ENCODE measurements at regions not wholly inside any gene's neighbourhood (a gene's known extent, or its start where the extent isn't known, plus 50 kb on each side); places are given as distances from the start of the nearest gene placed in this dataset.

- no TSS peak for BruUV-seq (replicated peaks)
- DNase-seq (ENCODE audit: low read depth, low spot score) (no peak), ATAC-seq (no peak)
- RAD21 ChIA-PET (ENCODE audit: low non-redundant PET in 1 of 2, low total read pairs in 2 of 2, uncharacterized antibody in 2 of 2, unreplicated experiment in 2 of 2), result interaction anchor here in 1 of 2 experiments (0.5 kb wide), 1 partner anchor 24 kb away, joined by 3 read pairs; no protein-coding TSS in a partner anchor
- Histone ChIP-seq H3K79me2 (ENCODE audit: insufficient read depth, low read length) (no peaks in the 10 kb centered on the region), H2AFZ (ENCODE audit: low read depth, low read length, poor library complexity, severe bottlenecking) (no peak overlapping the region), H3K9me3 (ENCODE audit: control insufficient read depth in 1 of 2, insufficient read depth in 1 of 2, low read depth in 1 of 2, low read length in 2 of 2) (no peaks in the 10 kb centered on the region), H3K9me2 (ENCODE audit: insufficient read depth) (no peaks in the 10 kb centered on the region), H3K27ac (ENCODE audit: low read depth, low read length) (no peak overlapping the region), H3K9ac (ENCODE audit: low read length) (no peak overlapping the region), H3K4me2 (ENCODE audit: low read length) (no peak overlapping the region), H3K27me3 (ENCODE audit: insufficient read depth, low read length) (peaks cover 2% of the 10 kb centered on the region; the same call in 1 of the 2 replicates), H3K36me3 (ENCODE audit: control insufficient read depth in 1 of 2, insufficient read depth in 2 of 2, low read length in 2 of 2) (no peaks in the 10 kb centered on the region), H3K4me1 (ENCODE audit: control insufficient read depth in 1 of 2, insufficient read depth in 2 of 2, low read length in 2 of 2) (no peaks in the 10 kb centered on the region), H3K4me3 (replicated peaks in 1 of 2; ENCODE audit: low read depth in 1 of 2, low read length in 2 of 2) (no peak overlapping the region), H4K20me1 (ENCODE audit: insufficient read depth) (no peaks in the 10 kb centered on the region)
- CTCF ChIA-PET, result no interaction called here
- TF ChIP-seq POLR2A (IDR thresholded peaks at IDR 0.05; ENCODE audit: borderline replicate concordance, extremely low read depth, insufficient read depth, insufficient read length) (no peak), TCF7L2 (IDR thresholded peaks at IDR 0.05; ENCODE audit: borderline replicate concordance, extremely low read depth, insufficient read depth, insufficient read length) (no peak), EGR1 (IDR thresholded peaks at IDR 0.05; ENCODE audit: low read depth) (no peak), MAX (IDR thresholded peaks at IDR 0.05) (no peak), YY1 (IDR thresholded peaks at IDR 0.05; ENCODE audit: extremely low read depth, insufficient replicate concordance, low read depth, low read length) (no peak), SP1 (IDR thresholded peaks at IDR 0.05; ENCODE audit: low read depth) (no peak), EZH2 (IDR thresholded peaks at IDR 0.05) (no peak), CEBPB (IDR thresholded peaks at IDR 0.05; ENCODE audit: low read depth) (no peak), REST (IDR thresholded peaks at IDR 0.05; ENCODE audit: low read depth) (no peak), CTCF (IDR thresholded peaks at IDR 0.05 in 2 of 3, conservative IDR thresholded peaks at IDR 0.05 in 1 of 3; ENCODE audit: borderline replicate concordance in 1 of 3, insufficient read depth in 1 of 3, low read depth in 2 of 3, low read length in 2 of 3) (no peak), SIN3A (IDR thresholded peaks at IDR 0.05; ENCODE audit: low read depth) (no peak), POLR2AphosphoS5 (IDR thresholded peaks at IDR 0.05; ENCODE audit: low read depth, low read length) (no peak), ZBTB33 (IDR thresholded peaks at IDR 0.05; ENCODE audit: extremely low read depth, insufficient replicate concordance, low read length) (no peak), EZH2phosphoT487 (IDR thresholded peaks at IDR 0.05; ENCODE audit: borderline replicate concordance) (no peak), ELF1 (IDR thresholded peaks at IDR 0.05; ENCODE audit: borderline replicate concordance, low read depth) (no peak), CBX3 (IDR thresholded peaks at IDR 0.05; ENCODE audit: low read depth) (no peak), JUND (IDR thresholded peaks at IDR 0.05) (no peak), SRF (IDR thresholded peaks at IDR 0.05; ENCODE audit: low read depth) (no peak), ATF3 (IDR thresholded peaks at IDR 0.05) (no peak), ZFX (IDR thresholded peaks at IDR 0.05) (no peak)
- POLR2A ChIA-PET, result no interaction called here
- intact Hi-C loops (cut with micrococcal nuclease), result no loop called here
Observed at GRCh38 chr10:51007781-51008180, 66.5 kb upstream of the PRKG1 start.
